ENCODE measurements at regions not wholly inside any gene's neighbourhood (a gene's known extent, or its start where the extent isn't known, plus 50 kb on each side); places are given as distances from the start of the nearest gene placed in this dataset.

DNA sequence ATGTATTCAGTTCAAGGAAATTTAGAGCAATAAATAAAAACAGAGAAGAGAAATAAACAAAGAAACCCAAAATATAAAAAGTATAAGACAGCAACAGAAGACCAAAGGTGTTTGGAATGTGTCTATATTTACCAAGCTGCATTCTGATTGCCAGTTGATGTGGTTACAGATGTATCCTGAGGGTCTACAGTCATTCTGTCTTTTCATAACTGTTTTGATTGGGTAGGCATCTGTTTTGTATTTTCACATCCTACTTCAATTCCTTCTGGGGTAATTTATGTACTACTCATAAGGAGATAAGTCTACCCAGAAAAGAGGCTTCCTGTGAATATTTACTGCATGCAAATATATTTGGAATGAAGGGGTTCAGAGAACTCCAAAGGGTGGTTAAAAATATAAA is 596.8 kb upstream of the GCFC2 start:
- H3K4me3 ChIP-seq (ENCODE audit: low read depth, low read length), result no peak overlapping the region
- TF ChIP-seq, protein P1, sequence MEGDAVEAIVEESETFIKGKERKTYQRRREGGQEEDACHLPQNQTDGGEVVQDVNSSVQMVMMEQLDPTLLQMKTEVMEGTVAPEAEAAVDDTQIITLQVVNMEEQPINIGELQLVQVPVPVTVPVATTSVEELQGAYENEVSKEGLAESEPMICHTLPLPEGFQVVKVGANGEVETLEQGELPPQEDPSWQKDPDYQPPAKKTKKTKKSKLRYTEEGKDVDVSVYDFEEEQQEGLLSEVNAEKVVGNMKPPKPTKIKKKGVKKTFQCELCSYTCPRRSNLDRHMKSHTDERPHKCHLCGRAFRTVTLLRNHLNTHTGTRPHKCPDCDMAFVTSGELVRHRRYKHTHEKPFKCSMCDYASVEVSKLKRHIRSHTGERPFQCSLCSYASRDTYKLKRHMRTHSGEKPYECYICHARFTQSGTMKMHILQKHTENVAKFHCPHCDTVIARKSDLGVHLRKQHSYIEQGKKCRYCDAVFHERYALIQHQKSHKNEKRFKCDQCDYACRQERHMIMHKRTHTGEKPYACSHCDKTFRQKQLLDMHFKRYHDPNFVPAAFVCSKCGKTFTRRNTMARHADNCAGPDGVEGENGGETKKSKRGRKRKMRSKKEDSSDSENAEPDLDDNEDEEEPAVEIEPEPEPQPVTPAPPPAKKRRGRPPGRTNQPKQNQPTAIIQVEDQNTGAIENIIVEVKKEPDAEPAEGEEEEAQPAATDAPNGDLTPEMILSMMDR (IDR thresholded peaks at IDR 0.05; ENCODE audit: low read depth, low read length), result no peak

DNA sequence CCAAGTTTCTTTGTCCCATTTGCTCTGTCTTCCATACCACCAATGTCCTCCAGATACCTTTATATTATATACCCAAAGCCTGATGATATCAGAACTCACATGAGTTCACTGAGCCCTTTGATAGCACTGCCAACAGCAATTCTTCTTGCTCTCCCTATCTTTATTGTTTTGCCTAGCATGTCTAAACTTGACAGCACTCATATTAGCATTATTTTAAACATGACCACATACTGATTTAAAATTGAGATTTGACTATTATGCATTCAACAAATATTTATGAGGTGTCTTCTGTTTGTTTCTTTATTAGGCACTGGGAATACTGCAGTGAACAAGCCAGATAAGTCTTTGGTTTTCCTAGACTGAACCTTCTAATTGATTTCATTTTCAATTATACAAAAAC is 587.3 kb upstream of the GCFC2 start:
- TF ChIP-seq, protein P1 (IDR thresholded peaks at IDR 0.05; ENCODE audit: low read depth, low read length), result no peak
- H3K4me3 ChIP-seq (ENCODE audit: low read depth, low read length), result no peak overlapping the region

DNA sequence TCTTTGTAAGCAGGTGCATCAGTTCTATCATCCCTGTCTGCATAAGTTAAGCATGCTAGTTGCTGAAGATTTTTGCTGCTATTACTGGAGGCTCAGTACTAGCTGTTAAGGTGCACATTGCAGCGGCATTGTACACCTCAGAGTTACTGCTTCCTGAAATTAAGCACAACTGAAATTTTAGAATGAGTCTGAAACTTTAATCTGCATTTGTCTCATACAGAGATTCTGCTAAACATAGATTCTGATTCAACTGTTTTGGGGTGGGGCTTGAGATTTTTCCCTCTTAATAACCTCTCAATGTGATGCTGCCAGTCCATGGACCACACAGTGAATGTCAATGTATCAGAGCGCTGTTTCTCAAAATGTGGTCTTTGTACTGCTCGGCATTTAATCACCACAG is 585.7 kb upstream of the GCFC2 start:
- TF ChIP-seq, protein P1 (IDR thresholded peaks at IDR 0.05; ENCODE audit: low read depth, low read length), result no peak
- no peak overlapping the region for H3K4me3 ChIP-seq (ENCODE audit: low read depth, low read length)

DNA sequence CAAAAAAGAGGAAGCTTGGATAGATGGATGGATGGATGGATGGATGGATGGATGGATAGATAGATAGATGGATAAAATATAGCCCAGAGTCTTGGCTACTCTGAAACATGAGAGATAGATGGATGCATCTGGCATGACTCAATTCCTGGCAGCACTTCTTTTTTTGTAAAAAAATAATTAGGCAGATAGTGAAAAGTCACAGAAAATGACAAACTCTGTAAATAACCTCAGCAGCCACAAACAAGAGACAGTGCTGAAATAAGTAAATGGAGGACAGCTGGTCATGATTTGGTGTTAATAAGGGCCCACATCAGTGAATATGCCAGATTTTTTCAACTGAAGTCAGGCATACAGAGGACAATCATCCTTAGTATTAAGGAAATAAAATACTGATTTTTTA is 585.0 kb upstream of the GCFC2 start:
- TF ChIP-seq, protein P1 (IDR thresholded peaks at IDR 0.05; ENCODE audit: low read depth, low read length), result no peak

DNA sequence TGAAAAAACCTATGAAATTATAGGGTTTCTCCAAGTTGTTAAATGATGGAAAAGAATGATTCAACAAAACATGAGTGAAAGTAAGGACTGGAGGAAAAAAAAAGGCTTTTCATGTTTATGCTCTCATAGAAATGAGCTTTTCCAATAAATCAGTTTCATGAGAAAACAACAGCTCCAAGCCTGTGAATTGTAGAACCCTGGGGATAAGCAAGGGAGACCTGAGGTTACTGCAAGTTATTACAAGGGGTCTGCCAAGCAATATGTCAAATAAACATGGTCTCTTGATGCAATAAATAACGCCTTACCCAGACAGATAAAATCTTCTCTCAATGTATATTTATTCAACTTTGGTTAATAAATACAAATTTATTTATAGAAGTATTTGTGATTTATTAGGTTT is 577.9 kb upstream of the GCFC2 start:
- TF ChIP-seq, protein P1 (IDR thresholded peaks at IDR 0.05; ENCODE audit: low read depth, low read length), result no peak
- no peak overlapping the region for H3K4me3 ChIP-seq (ENCODE audit: low read depth, low read length)

More for the DNA sequence above, 585.0 kb upstream of the GCFC2 start:
- no peak overlapping the region for H3K4me3 ChIP-seq (ENCODE audit: low read depth, low read length)

DNA sequence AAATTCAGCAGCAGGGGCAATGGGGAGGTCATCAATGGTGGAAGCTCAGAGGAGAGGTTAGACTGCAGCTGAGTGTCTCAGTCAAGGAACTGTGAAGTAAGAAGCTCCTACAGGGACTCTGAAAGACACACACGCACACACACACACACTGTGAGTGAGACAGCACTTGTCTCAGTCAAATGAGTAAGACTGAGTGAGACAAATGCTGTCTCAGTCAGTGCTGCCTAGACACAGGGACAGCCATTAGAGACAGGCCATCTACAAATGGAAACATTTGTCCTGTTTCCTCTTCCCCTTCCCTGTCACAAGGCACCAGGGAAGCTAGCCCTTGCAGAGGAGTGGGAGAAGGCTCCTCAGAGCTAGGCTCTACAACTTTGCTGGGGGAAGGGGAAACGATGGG is 577.4 kb upstream of the GCFC2 start:
- TF ChIP-seq, protein P1 (IDR thresholded peaks at IDR 0.05; ENCODE audit: low read depth, low read length), result no peak
- no peak overlapping the region for H3K4me3 ChIP-seq (ENCODE audit: low read depth, low read length)

DNA sequence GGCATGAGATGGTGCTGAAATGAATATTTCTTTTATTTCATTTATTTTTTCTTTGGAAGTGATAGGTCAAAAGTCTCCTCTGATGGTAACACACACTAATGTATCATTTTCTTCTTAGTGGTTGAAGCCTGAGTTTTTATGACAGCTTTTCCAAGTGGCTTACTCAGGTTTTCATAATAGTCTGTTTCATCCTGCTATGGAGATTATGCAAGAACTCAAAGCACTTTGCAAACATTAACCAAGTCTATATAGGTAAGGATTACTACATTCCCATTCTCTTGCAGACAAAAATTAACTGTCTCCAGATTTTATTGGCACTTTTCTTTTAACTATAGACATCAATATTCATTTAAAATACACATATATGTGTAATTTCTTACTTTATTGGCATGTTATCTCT is 572.6 kb upstream of the GCFC2 start:
- no peak overlapping the region for H3K4me3 ChIP-seq (ENCODE audit: low read depth, low read length)
- TF ChIP-seq, protein P1 (IDR thresholded peaks at IDR 0.05; ENCODE audit: low read depth, low read length), result no peak

All from WI38 (cell line).